ENCODE measurements at regions not wholly inside any gene's neighbourhood (a gene's known extent, or its start where the extent isn't known, plus 50 kb on each side); places are given as distances from the start of the nearest gene placed in this dataset.

DNA sequence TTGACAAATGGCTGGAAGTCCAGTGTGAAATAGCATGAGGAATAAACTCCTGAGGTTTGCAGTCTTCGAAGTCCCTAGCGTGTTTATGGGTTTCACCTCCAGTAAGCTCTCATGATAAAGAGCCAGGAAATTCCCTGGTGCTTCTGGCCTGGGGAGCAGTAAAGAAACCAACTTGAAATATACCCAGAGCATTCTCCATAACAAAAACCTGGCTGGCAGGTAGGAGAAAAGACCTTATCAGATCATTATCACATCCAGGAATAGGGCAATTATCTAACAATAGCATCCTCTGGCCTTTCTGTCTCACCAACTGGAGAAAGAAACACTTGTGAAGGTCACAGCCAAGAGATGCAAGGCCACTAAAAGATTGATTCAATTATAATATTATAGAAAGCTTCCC is 513.6 kb upstream of the LRRTM4 start:
- Histone ChIP-seq H3K4me3 (ENCODE audit: low read depth in 1 of 5, low read length in 5 of 5) (no peak overlapping the region), H3K9me3 (ENCODE audit: control insufficient read depth in 5 of 5, low read length in 5 of 5) (peaks cover 0 to 4% (median 0%) of the 10 kb centered on the region in 5 donors), H3K27ac (ENCODE audit: low read depth, low read length) (no peak overlapping the region), H3K9ac (ENCODE audit: low read length in 5 of 5) (no peak overlapping the region), H3K4me1 (ENCODE audit: control insufficient read depth in 5 of 5, insufficient read depth in 5 of 5, low read length in 5 of 5) (no peaks in the 10 kb centered on the region), H3K27me3 (ENCODE audit: control insufficient read depth in 5 of 5, insufficient read depth in 4 of 5, low read length in 5 of 5) (no peaks in the 10 kb centered on the region), H3K36me3 (ENCODE audit: control insufficient read depth in 5 of 5, insufficient read depth in 5 of 5, low read length in 5 of 5) (no peaks in the 10 kb centered on the region)

DNA sequence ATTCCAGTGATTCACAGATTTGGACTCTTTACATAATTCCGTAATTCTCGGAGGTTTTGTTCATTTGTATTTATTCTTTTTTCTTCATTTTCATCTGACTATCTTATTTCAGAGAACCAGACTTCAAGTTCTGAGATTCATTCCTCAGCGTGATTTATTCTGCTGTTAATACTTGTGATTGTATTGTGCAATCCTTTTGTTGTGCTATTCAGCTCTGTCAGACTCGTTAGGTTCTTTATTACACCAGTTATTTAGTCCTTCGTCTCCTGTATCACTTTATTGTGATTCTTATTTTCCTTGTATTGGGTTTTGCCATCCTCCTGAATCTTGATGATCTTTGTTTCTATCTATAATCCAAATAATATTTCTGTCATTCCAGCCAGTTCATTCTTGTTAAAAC is 529.3 kb upstream of the LRRTM4 start:
- Histone ChIP-seq H3K9me3 (ENCODE audit: control insufficient read depth in 5 of 5, low read length in 5 of 5) (peaks cover 2 to 26% (median 16%) of the 10 kb centered on the region in 5 donors), H3K27me3 (ENCODE audit: control insufficient read depth in 5 of 5, insufficient read depth in 4 of 5, low read length in 5 of 5) (no peaks in the 10 kb centered on the region), H3K4me3 (ENCODE audit: low read depth in 1 of 5, low read length in 5 of 5) (no peak overlapping the region), H3K4me1 (ENCODE audit: control insufficient read depth in 5 of 5, insufficient read depth in 5 of 5, low read length in 5 of 5) (no peaks in the 10 kb centered on the region), H3K27ac (ENCODE audit: low read depth, low read length) (no peak overlapping the region), H3K36me3 (ENCODE audit: control insufficient read depth in 5 of 5, insufficient read depth in 5 of 5, low read length in 5 of 5) (no peaks in the 10 kb centered on the region), H3K9ac (ENCODE audit: low read length in 5 of 5) (no peak overlapping the region)

DNA sequence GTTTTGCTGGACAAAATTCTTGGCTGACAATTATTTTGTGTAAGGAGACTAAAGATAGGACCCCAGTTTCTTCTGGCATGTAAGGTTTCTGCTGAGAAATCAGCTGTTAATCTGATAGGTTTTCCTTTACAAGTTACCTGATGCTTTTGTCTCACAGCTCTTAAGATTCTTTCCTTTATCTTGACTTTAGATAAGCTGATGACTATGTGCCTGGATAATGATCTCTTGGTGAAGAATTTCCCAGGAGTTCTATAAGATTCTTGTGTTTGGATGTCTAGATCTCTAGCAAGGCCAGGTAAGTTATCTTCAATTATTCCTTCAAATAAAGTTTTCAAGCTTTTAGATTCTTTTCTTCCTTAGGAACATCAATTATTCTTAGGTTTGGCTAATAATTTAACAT is 534.8 kb upstream of the LRRTM4 start:
- H3K27ac ChIP-seq (ENCODE audit: low read depth, low read length) = no peak overlapping the region
- no peaks in the 10 kb centered on the region for H3K36me3 ChIP-seq (ENCODE audit: control insufficient read depth in 5 of 5, insufficient read depth in 5 of 5, low read length in 5 of 5)
- peaks cover 0 to 16% (median 0%) of the 10 kb centered on the region in 5 donors for H3K9me3 ChIP-seq (ENCODE audit: control insufficient read depth in 5 of 5, low read length in 5 of 5)
- no peaks in the 10 kb centered on the region for H3K4me1 ChIP-seq (ENCODE audit: control insufficient read depth in 5 of 5, insufficient read depth in 5 of 5, low read length in 5 of 5)
- no peak overlapping the region for H3K9ac ChIP-seq (ENCODE audit: low read length in 5 of 5)
- H3K4me3 ChIP-seq (ENCODE audit: low read depth in 1 of 5, low read length in 5 of 5) = no peak overlapping the region
- no peaks in the 10 kb centered on the region for H3K27me3 ChIP-seq (ENCODE audit: control insufficient read depth in 5 of 5, insufficient read depth in 4 of 5, low read length in 5 of 5)

DNA sequence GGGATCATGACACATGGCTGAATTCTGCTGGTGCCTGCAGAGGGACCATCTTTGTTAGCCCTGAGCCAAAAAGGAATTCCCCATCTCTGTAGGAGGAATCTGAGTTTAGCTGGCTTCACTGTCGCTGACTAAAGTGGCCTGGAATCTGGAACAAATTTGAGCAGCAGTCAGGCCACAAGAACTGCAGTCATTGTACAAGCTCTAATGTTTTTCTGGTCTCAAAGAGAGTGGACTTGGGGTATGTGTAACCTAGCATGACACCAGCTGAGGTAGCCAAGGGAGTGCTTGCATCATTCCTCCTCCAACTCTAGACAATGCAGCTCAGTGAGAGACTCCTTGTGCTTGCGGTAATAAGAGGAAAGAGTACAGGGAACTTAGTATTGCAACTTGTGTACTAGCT is 539.1 kb upstream of the LRRTM4 start:
- peaks cover 0 to 6% (median 0%) of the 10 kb centered on the region in 5 donors for H3K9me3 ChIP-seq (ENCODE audit: control insufficient read depth in 5 of 5, low read length in 5 of 5)
- H3K36me3 ChIP-seq (ENCODE audit: control insufficient read depth in 5 of 5, insufficient read depth in 5 of 5, low read length in 5 of 5) = no peaks in the 10 kb centered on the region
- H3K27ac ChIP-seq (ENCODE audit: low read depth, low read length) = no peak overlapping the region
- H3K4me1 ChIP-seq (ENCODE audit: control insufficient read depth in 5 of 5, insufficient read depth in 5 of 5, low read length in 5 of 5) = no peaks in the 10 kb centered on the region
- no peak overlapping the region for H3K4me3 ChIP-seq (ENCODE audit: low read depth in 1 of 5, low read length in 5 of 5)
- H3K9ac ChIP-seq (ENCODE audit: low read length in 5 of 5) = no peak overlapping the region
- no peaks in the 10 kb centered on the region for H3K27me3 ChIP-seq (ENCODE audit: control insufficient read depth in 5 of 5, insufficient read depth in 4 of 5, low read length in 5 of 5)

DNA sequence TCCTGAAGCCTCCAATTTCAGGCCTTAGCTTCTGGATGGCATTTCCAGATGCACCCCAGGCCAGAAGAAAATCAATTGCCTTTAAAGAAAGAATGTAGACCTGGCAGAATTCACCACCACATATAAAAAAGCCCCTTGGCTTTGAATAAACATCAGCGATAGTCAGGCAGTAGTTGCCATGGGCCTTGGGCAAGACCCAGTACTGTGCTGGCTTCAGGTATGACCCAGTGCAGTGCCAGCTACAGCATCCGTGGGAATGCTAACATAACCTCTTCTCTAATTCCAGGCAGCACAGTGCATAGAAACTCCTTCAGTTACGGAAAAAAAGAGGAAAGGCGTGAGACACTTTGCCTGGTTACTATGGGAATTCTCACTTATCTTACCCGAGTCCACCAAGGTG is 539.6 kb upstream of the LRRTM4 start:
- Histone ChIP-seq H3K36me3 (ENCODE audit: control insufficient read depth in 5 of 5, insufficient read depth in 5 of 5, low read length in 5 of 5) (no peaks in the 10 kb centered on the region), H3K9ac (ENCODE audit: low read length in 5 of 5) (no peak overlapping the region), H3K4me3 (ENCODE audit: low read depth in 1 of 5, low read length in 5 of 5) (no peak overlapping the region), H3K27ac (ENCODE audit: low read depth, low read length) (no peak overlapping the region), H3K27me3 (ENCODE audit: control insufficient read depth in 5 of 5, insufficient read depth in 4 of 5, low read length in 5 of 5) (no peaks in the 10 kb centered on the region), H3K4me1 (ENCODE audit: control insufficient read depth in 5 of 5, insufficient read depth in 5 of 5, low read length in 5 of 5) (no peaks in the 10 kb centered on the region), H3K9me3 (ENCODE audit: control insufficient read depth in 5 of 5, low read length in 5 of 5) (peaks cover 0 to 6% (median 0%) of the 10 kb centered on the region in 5 donors)

DNA sequence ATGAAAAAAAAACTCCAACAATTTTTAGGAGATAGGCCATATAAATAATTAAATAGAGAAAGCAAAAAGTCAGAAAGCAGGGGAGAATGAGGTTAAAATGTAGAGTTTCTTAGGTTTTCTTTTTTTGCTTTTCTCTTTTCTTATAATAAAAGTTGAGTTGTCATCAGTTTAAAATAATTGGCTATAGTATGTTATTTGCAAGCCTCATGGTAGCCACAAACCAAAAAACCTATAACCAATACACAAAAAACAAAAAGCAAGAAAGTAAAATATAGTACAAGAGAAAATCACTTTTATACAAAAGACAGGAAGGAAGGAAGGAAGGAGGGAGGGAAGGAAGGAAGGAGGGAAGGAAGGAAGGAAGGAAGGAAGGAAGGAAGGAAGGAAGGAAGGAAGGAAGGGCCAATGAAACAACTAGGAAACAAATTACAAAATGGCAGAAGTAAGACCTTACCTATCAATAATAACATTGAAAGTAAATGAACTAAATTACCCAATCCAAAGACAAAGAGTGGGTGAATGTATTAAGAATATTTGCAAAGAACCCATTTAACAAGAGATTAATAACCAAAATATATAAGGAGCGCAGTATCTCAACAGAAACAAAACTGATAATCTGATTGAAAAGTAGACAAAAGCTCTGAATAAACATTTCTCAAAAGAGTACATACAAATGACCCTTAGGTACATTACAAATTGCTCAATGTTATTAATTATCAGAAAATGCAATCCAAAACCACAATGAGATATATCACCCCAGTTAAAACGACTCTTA is 541.3 kb upstream of the LRRTM4 start:
- H3K36me3 ChIP-seq (ENCODE audit: control insufficient read depth in 5 of 5, insufficient read depth in 5 of 5, low read length in 5 of 5) = no peaks in the 10 kb centered on the region
- H3K4me3 ChIP-seq (ENCODE audit: low read depth in 1 of 5, low read length in 5 of 5) = no peak overlapping the region
- no peaks in the 10 kb centered on the region for H3K4me1 ChIP-seq (ENCODE audit: control insufficient read depth in 5 of 5, insufficient read depth in 5 of 5, low read length in 5 of 5)
- H3K9ac ChIP-seq (ENCODE audit: low read length in 5 of 5) = no peak overlapping the region
- H3K27ac ChIP-seq (ENCODE audit: low read depth, low read length) = no peak overlapping the region
- H3K27me3 ChIP-seq (ENCODE audit: control insufficient read depth in 5 of 5, insufficient read depth in 4 of 5, low read length in 5 of 5) = no peaks in the 10 kb centered on the region
- peaks cover 0 to 3% (median 0%) of the 10 kb centered on the region in 5 donors for H3K9me3 ChIP-seq (ENCODE audit: control insufficient read depth in 5 of 5, low read length in 5 of 5)

DNA sequence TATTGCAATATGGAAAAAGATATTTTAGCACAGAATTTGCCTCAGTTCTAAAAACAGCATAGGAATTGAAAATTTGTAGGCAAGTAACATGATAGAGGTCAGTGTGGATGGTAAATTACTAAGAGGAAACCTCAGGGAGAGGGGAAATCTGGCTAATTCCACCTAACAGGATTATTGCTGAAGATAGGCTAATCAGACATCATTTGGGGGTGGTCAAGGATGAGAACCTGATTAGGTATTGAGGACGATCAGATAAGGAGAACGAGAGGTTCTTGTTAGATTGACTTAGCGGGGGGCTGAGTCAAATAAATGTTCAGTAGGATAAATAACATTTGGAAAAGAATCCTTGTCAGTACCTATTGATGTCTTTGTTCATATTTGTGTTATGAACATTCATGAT is 543.2 kb upstream of the LRRTM4 start:
- Histone ChIP-seq H3K9me3 (ENCODE audit: control insufficient read depth in 5 of 5, low read length in 5 of 5) (peaks cover 0 to 3% (median 0%) of the 10 kb centered on the region in 5 donors), H3K27me3 (ENCODE audit: control insufficient read depth in 5 of 5, insufficient read depth in 4 of 5, low read length in 5 of 5) (no peaks in the 10 kb centered on the region), H3K4me3 (ENCODE audit: low read depth in 1 of 5, low read length in 5 of 5) (no peak overlapping the region), H3K36me3 (ENCODE audit: control insufficient read depth in 5 of 5, insufficient read depth in 5 of 5, low read length in 5 of 5) (no peaks in the 10 kb centered on the region), H3K27ac (ENCODE audit: low read depth, low read length) (no peak overlapping the region), H3K9ac (ENCODE audit: low read length in 5 of 5) (no peak overlapping the region), H3K4me1 (ENCODE audit: control insufficient read depth in 5 of 5, insufficient read depth in 5 of 5, low read length in 5 of 5) (no peaks in the 10 kb centered on the region)

DNA sequence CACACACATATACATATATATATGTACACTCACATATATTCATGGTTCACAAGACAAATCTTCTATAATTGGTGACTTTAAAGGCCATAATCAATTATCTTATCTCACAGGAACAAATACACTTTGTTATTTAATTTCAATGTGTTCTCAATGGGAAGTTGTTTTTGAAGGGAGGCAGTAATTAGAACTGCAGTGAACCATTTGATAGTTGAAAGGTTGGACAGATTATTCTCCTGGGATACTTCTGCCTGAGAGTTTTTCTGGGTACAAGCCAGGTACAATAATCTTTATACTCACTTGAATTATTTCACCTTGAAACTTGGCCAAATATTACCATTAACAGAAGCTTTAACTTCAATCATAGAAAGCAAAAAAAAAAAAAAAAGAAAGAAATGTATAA is 546.6 kb upstream of the LRRTM4 start:
- no peaks in the 10 kb centered on the region for H3K36me3 ChIP-seq (ENCODE audit: control insufficient read depth in 5 of 5, insufficient read depth in 5 of 5, low read length in 5 of 5)
- H3K9me3 ChIP-seq (ENCODE audit: control insufficient read depth in 5 of 5, low read length in 5 of 5) = no peaks in the 10 kb centered on the region
- no peak overlapping the region for H3K4me3 ChIP-seq (ENCODE audit: low read depth in 1 of 5, low read length in 5 of 5)
- H3K27ac ChIP-seq (ENCODE audit: low read depth, low read length) = no peak overlapping the region
- H3K27me3 ChIP-seq (ENCODE audit: control insufficient read depth in 5 of 5, insufficient read depth in 4 of 5, low read length in 5 of 5) = no peaks in the 10 kb centered on the region
- H3K9ac ChIP-seq (ENCODE audit: low read length in 5 of 5) = no peak overlapping the region
- H3K4me1 ChIP-seq (ENCODE audit: control insufficient read depth in 5 of 5, insufficient read depth in 5 of 5, low read length in 5 of 5) = no peaks in the 10 kb centered on the region

DNA sequence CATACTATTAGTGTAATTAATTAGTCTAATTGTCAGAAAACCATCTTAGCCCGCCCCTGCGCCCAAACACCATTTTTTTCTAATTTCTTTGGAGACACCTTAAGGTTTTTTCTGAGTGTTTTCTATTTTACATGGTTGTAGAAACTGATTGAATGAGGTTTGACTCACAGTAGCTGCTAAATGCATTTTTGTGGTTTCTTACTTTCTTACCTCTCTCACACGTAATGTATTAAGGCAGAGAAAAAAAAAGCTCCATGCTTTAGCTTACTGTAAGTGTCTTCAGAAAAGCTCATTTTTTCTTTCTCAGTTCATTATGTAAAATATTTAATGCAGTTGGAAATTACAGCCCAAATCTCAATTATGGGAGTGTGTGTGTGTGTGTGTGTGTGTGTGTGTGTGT is 548.5 kb upstream of the LRRTM4 start:
- Histone ChIP-seq H3K27ac (ENCODE audit: low read depth, low read length) (no peak overlapping the region), H3K4me1 (ENCODE audit: control insufficient read depth in 5 of 5, insufficient read depth in 5 of 5, low read length in 5 of 5) (no peaks in the 10 kb centered on the region), H3K4me3 (ENCODE audit: low read depth in 1 of 5, low read length in 5 of 5) (no peak overlapping the region), H3K27me3 (ENCODE audit: control insufficient read depth in 5 of 5, insufficient read depth in 4 of 5, low read length in 5 of 5) (no peaks in the 10 kb centered on the region), H3K36me3 (ENCODE audit: control insufficient read depth in 5 of 5, insufficient read depth in 5 of 5, low read length in 5 of 5) (no peaks in the 10 kb centered on the region), H3K9me3 (ENCODE audit: control insufficient read depth in 5 of 5, low read length in 5 of 5) (no peaks in the 10 kb centered on the region), H3K9ac (ENCODE audit: low read length in 5 of 5) (no peak overlapping the region)

DNA sequence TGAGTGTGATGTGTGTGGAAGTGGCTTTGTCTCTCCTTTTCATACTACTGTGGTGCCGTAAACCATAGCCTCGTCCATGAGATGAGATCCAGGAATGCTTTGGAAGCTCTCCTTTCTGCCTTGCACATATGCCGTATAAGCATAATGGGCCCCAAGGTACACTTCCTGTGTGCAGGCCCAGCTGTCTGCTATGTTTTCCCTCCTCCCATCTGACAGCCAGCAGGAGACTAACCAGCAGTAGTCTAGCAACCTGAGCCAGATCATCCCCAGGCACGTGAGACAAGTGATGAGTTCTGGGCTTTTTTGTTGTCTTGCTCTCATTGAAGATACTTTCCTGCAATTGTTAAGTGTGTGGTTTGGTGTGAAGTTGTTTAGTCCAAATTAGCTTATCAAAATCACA is 555.5 kb upstream of the LRRTM4 start:
- Histone ChIP-seq H3K27me3 (ENCODE audit: control insufficient read depth in 5 of 5, insufficient read depth in 4 of 5, low read length in 5 of 5) (no peaks in the 10 kb centered on the region), H3K4me3 (ENCODE audit: low read depth in 1 of 5, low read length in 5 of 5) (no peak overlapping the region), H3K4me1 (ENCODE audit: control insufficient read depth in 5 of 5, insufficient read depth in 5 of 5, low read length in 5 of 5) (no peaks in the 10 kb centered on the region), H3K27ac (ENCODE audit: low read depth, low read length) (no peak overlapping the region), H3K9me3 (ENCODE audit: control insufficient read depth in 5 of 5, low read length in 5 of 5) (no peaks in the 10 kb centered on the region), H3K36me3 (ENCODE audit: control insufficient read depth in 5 of 5, insufficient read depth in 5 of 5, low read length in 5 of 5) (no peaks in the 10 kb centered on the region), H3K9ac (ENCODE audit: low read length in 5 of 5) (no peak overlapping the region)

Data from subcutaneous abdominal adipose tissue (tissue), 5 donors.